Suppressor macrophage treated with lipopolysaccharide for 1 hour (primary cell): ENCODE measurements at regions not wholly inside any gene's neighbourhood (a gene's known extent, or its start where the extent isn't known, plus 50 kb on each side); places are given as distances from the start of the nearest gene placed in this dataset.

Experiments used
- DNase-seq, 3 donors: peaks; one replicate each; pipeline ENCODE4 v3.0.0-alpha.2; 2020 to 2022

GRCh38 chr7:130931423-130931822, 197.4 kb upstream of the KLF14 start:
- DNase-seq = no peak

GRCh38 chr7:130932088-130932487, 198.1 kb upstream of the KLF14 start:
- DNase-seq = no peak

- DNase-seq = no peak
These were observed 198.8 kb upstream of the KLF14 start for GRCh38 chr7:130932667-130933432.

GRCh38 chr7:130933919-130934318, 199.9 kb upstream of the KLF14 start:
- DNase-seq = no peak

GRCh38 chr7:130935564-130936157, 201.7 kb upstream of the KLF14 start:
- DNase-seq = no peak

GRCh38 chr7:130936202-130936931, 202.4 kb upstream of the KLF14 start:
- DNase-seq = no peak

GRCh38 chr7:130937016-130937415, 203.0 kb upstream of the KLF14 start:
- DNase-seq = no peak

GRCh38 chr7:130937830-130938229, 203.8 kb upstream of the KLF14 start:
- DNase-seq = no peak

- no peak for DNase-seq
These were observed 204.7 kb upstream of the KLF14 start for GRCh38 chr7:130938661-130939060.

- DNase-seq = no peak
These were observed 205.5 kb upstream of the KLF14 start for GRCh38 chr7:130939321-130940095.

GRCh38 chr7:130940326-130940725, 206.3 kb upstream of the KLF14 start:
- DNase-seq = no peak

- DNase-seq = no peak
These were observed 206.9 kb upstream of the KLF14 start for GRCh38 chr7:130940907-130941306.

- DNase-seq = peak; percentile 70 to 86 (median 82)
These were observed 207.6 kb upstream of the KLF14 start for GRCh38 chr7:130941322-130942210.

- peak in 1 of 3 donors; percentile 30 for DNase-seq
These were observed 208.4 kb upstream of the KLF14 start for GRCh38 chr7:130942211-130942964.

GRCh38 chr7:130943336-130943901, 209.4 kb upstream of the KLF14 start:
- DNase-seq = peak; percentile 76 to 95 (median 90)

- DNase-seq = no peak
These were observed 210.0 kb upstream of the KLF14 start for GRCh38 chr7:130943981-130944380.

- DNase-seq = no peak
These were observed 211.0 kb upstream of the KLF14 start for GRCh38 chr7:130944997-130945396.

- no peak for DNase-seq
These were observed 211.4 kb upstream of the KLF14 start for GRCh38 chr7:130945411-130945811.

GRCh38 chr7:130946114-130946513, 212.1 kb upstream of the KLF14 start:
- DNase-seq = no peak

GRCh38 chr7:130947792-130948580, 214.0 kb upstream of the KLF14 start:
- DNase-seq = no peak
